Fibroblast of mammary gland (primary cell): ENCODE measurements at regions not wholly inside any gene's neighbourhood (a gene's known extent, or its start where the extent isn't known, plus 50 kb on each side); places are given as distances from the start of the nearest gene placed in this dataset.

Experiments used
- DNase-seq: peaks from one replicate; pipeline ENCODE4 v3.0.0-alpha.2; 2010; ENCODE audit warnings: low read depth
- H3K4me3 ChIP-seq: 2 replicates; pipeline ENCODE4 v1.5.1; 2011; ENCODE audit warnings: low read depth, mild to moderate bottlenecking, low read length, moderate library complexity; ENCODE audit not compliant: control insufficient read depth
- TF ChIP-seq, protein P1 (sequence below): conservative IDR thresholded peaks from 2 replicates; pipeline ENCODE4 v1.5.1; 2011; ENCODE audit warnings: low read depth, low read length, inconsistent platforms; ENCODE audit not compliant: control insufficient read depth, insufficient read depth

DNA sequence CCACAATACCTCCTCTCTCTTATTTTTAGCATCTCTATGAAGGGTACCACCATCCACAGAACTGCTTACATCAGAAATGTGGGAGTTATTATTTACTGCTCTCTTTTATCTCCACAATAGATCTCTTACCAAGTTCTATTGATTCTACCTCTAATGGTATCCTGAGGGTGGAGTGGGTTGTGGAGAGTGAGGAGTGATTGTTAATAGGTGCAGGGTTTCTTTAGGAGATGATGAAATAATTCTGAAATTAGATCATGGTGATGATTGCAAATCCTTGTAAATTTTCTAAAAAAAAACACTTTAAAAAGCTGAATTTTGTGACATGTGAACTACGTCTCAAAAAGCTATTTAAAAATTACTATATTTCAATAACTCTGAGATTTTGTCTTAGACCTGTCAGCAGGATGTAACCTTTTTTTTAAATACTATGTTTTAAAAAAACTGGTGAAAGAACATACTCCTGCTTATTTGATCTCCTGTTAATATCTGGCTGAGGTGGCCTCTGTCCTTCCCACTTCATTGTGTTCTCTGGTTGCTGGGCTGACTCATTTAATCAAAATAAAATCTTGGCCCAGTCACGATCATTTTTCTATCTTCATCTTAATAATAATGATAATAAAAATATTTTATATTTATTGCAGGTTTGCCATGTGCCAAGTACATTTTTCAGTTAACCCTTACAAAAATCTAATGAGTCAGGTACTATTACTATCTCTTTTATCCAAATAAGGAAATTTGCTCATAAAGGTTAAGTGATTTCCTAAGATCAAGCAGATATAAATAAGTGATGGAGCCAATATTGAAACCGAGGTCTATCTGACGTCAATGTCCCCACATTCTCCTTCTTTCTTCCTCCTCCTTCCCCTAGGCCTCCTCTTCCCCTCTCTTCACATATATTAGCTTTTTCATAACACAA, 73.5 kb downstream of the GLUD2 start:
- TF ChIP-seq, protein P1, sequence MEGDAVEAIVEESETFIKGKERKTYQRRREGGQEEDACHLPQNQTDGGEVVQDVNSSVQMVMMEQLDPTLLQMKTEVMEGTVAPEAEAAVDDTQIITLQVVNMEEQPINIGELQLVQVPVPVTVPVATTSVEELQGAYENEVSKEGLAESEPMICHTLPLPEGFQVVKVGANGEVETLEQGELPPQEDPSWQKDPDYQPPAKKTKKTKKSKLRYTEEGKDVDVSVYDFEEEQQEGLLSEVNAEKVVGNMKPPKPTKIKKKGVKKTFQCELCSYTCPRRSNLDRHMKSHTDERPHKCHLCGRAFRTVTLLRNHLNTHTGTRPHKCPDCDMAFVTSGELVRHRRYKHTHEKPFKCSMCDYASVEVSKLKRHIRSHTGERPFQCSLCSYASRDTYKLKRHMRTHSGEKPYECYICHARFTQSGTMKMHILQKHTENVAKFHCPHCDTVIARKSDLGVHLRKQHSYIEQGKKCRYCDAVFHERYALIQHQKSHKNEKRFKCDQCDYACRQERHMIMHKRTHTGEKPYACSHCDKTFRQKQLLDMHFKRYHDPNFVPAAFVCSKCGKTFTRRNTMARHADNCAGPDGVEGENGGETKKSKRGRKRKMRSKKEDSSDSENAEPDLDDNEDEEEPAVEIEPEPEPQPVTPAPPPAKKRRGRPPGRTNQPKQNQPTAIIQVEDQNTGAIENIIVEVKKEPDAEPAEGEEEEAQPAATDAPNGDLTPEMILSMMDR, result no peak
- peak; percentile 21 for DNase-seq
- H3K4me3 ChIP-seq, result no peak overlapping the region

DNA sequence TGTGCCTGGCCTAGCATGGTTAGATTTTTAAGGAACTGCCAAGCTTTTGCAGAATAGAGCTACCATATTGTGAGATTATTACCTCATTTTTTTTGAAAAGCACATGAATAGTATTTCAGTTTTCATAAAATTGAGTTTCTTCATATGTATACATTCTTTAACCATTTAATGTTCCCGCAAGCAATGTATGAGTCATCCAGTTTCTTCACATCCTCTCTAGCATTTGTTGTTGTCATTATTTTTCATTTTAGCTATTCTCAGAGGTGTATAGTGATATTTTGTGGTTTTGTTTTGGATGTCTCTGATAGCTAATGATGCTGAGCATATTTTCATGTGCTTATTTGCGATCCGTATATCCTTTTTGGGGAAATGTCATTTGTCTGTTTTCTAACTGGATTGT, 74.9 kb downstream of the GLUD2 start:
- peak; percentile 52 for DNase-seq
- H3K4me3 ChIP-seq, result no peak overlapping the region
- TF ChIP-seq, protein P1, result no peak

DNA sequence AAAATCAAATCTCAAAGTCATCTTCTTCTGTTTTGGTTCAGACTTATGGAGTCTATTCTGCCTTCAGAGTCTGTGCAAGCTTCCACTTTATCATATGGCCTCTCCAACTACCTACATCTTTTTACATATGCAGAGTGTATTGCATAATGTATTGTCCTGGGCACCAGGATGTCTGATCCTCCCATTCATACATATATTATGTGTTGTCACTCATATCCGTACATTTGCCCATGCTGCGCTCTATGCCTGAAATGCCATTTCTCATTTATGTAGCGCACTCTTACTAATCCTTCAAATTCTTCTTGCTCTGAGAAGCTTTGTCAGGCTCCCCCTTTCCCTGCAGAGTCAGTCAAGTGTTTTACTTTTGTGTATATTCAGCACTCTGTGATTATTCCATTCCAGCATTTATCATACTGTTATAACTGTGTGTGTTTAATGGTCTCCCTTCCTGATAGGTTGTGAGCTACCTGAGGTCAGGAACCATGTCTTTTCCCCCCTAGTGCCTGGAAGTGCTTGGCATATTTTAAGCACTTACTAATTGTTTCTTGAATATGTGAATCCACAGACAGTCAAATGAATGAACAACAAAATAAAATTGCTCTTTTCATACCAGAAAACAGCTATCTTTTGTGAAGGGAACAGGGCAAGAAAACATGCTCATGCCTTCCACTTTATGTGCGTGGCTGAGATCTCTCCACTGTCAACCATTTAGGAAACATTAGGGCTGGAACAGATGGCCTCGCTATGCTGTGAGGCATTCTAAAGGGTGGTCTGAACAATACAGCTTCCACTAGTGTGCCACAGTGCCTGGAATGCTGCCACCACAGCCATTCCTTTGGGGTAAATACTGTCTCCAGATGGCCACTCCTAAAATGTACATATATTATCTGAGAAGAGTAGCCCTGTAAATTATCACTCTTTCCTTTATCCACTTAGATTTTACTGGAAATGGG, 81.8 kb downstream of the GLUD2 start:
- TF ChIP-seq, protein P1, result no peak
- no peak overlapping the region for H3K4me3 ChIP-seq
- DNase-seq, result no peak

DNA sequence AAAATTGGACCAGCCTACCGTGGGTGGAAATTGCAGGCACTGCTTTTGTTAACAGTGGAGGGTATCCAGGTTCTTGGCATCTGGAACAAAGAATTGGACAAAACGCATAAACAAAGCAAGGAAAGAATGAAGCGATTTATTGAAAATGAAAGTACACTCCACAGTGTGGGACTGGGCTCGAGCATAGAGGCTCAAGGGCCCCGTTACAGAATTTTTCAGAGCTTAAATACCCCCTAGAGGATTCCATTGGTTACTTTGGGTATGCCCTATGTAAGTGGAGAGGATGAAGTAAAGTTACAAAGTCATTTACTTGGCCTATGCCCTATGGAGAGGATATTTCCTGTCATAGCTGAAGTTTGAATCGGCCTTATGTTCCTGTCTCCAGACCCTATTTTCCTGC, 85.3 kb downstream of the GLUD2 start:
- no peak for DNase-seq
- TF ChIP-seq, protein P1, result no peak
- no peak overlapping the region for H3K4me3 ChIP-seq

DNA sequence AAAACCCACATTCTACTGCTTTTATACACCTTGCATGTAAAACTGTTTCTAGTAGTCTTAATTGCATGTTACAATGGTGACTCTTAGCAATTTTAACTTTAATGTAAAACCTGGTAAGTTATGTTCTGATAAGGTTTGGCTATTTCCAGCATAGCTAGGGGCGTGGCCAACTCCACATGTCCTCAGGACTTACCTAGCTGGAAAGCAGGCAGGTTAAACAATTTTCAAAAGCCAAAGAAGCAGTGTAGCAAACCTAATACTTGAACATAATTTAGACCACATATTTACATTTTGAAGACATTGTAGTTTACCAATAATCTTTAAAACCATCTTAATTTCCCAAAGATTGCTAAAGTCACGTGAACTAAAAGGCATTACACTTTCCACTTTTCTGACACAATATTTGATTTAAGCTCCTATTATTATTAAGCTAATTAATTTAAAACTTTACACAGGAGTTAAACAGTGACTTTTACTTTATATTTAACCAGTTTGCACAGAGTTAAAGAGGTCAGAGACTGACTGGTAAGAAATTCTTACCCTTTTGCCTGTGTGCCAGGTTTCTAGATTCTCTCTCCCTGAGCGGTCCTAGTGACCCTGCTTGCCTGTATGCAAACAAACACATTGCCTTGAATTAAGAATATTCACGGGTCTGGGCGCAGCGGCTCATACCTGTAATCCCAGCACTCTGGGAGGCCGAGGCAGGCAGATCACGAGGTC, 88.2 kb downstream of the GLUD2 start:
- no peak overlapping the region for H3K4me3 ChIP-seq

More for the DNA sequence above, 88.2 kb downstream of the GLUD2 start:
- TF ChIP-seq, protein P1, result no peak
- DNase-seq, result no peak
